Adipocyte (in vitro differentiated cells): ENCODE measurements at regions not wholly inside any gene's neighbourhood (a gene's known extent, or its start where the extent isn't known, plus 50 kb on each side); places are given as distances from the start of the nearest gene placed in this dataset.
"Not testable (repeated sequence)": the region's sequence is repeated elsewhere in the genome, so short reads cannot be mapped to it uniquely, and the experiment has no call there.

Experiments used
- DNase-seq: peaks from one replicate; pipeline ENCODE4 v3.0.0-alpha.2; 2015; ENCODE audit warnings: low read depth
- H3K27me3 ChIP-seq: replicated peaks from 2 replicates; pipeline ENCODE4 v1.7.0; 2013; ENCODE audit warnings: mild to moderate bottlenecking, low read length, moderate library complexity; ENCODE audit not compliant: control insufficient read depth, insufficient read depth
- H3K36me3 ChIP-seq: 2 replicates; pipeline ENCODE4 v1.7.0; 2013; ENCODE audit warnings: low read length, mild to moderate bottlenecking, moderate library complexity; ENCODE audit not compliant: control insufficient read depth, insufficient read depth, severe bottlenecking
- H3K4me1 ChIP-seq: 2 replicates; pipeline ENCODE4 v1.7.0; 2013; ENCODE audit warnings: mild to moderate bottlenecking, low read length, moderate library complexity; ENCODE audit not compliant: control insufficient read depth, insufficient read depth
- H3K4me3 ChIP-seq: 2 replicates; pipeline ENCODE4 v1.7.0; 2013; ENCODE audit warnings: mild to moderate bottlenecking, low read length, moderate library complexity
- H3K9ac ChIP-seq: 2 replicates; pipeline ENCODE4 v1.7.0; 2013; ENCODE audit warnings: mild to moderate bottlenecking, low read length, moderate library complexity
- H3K9me3 ChIP-seq: 2 replicates; pipeline ENCODE4 v1.7.0; 2013; ENCODE audit warnings: mild to moderate bottlenecking, low read length, moderate library complexity; ENCODE audit not compliant: control insufficient read depth

- DNase-seq: no peak
- H3K27me3 ChIP-seq: no peaks in the 10 kb centered on the region
- H3K9me3 ChIP-seq: no peaks in the 10 kb centered on the region
Observed at GRCh38 chr5:101362067-101362466, 459.0 kb upstream of the ST8SIA4 start.

DNA sequence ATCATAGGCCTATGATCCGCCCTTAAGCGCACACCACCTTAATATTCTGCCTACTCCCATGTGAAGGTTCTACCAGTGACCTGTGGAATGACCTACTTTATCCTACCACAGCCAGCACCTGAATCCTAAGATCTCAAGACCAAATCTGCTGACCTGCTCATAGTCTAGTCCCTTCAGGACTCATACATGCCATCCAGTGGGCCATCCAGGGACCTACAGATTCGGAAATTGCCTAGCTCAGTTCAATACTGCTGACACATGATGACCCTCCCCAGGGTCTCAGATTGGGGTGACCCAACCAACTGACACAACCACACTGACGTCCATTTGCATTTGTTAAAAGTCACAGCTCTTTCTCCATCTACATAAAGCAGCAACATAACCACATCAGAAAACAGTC lies 443.8 kb upstream of the ST8SIA4 start:
- Histone ChIP-seq H3K27me3 (no peaks in the 10 kb centered on the region), H3K9me3 (no peaks in the 10 kb centered on the region)
- no peak for DNase-seq

More at GRCh38 chr5:101362067-101362466, 459.0 kb upstream of the ST8SIA4 start:
- Histone ChIP-seq H3K9ac (no peak overlapping the region), H3K4me1 (peaks cover 16% of the 10 kb centered on the region), H3K4me3 (no peak overlapping the region), H3K36me3 (no peaks in the 10 kb centered on the region)

GRCh38 chr5:101346447-101346846 lies 443.4 kb upstream of the ST8SIA4 start:
- no peaks in the 10 kb centered on the region for H3K27me3 ChIP-seq
- no peak overlapping the region for H3K4me3 ChIP-seq
- H3K9me3 ChIP-seq: no peaks in the 10 kb centered on the region
- DNase-seq: no peak
- no peaks in the 10 kb centered on the region for H3K4me1 ChIP-seq
- H3K9ac ChIP-seq: no peak overlapping the region
- no peaks in the 10 kb centered on the region for H3K36me3 ChIP-seq

More for the DNA sequence above, 443.8 kb upstream of the ST8SIA4 start:
- no peaks in the 10 kb centered on the region for H3K36me3 ChIP-seq
- H3K9ac ChIP-seq: no peak overlapping the region
- no peaks in the 10 kb centered on the region for H3K4me1 ChIP-seq
- no peak overlapping the region for H3K4me3 ChIP-seq

DNA sequence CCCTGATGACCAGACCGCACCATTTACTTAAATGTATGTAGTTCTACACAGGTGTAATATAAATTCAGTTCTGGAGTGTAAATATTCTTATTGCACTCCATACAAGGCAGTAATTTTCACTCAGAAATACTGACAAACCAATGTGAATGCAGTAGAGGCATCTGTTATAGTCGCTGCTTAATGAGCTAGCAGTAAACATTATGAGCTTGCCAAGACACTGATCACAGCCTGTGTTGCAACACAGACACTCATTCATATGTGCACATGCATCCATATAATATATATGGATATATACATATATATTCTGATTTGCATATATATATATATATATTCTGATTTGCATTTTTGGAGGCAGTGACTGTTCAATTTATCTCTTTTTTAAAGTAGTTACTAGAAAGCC lies 435.1 kb upstream of the ST8SIA4 start:
- Histone ChIP-seq H3K9ac (no peak overlapping the region), H3K4me3 (no peak overlapping the region), H3K36me3 (no peaks in the 10 kb centered on the region), H3K27me3 (no peaks in the 10 kb centered on the region), H3K9me3 (no peaks in the 10 kb centered on the region), H3K4me1 (peaks cover 8% of the 10 kb centered on the region)
- DNase-seq: no peak

DNA sequence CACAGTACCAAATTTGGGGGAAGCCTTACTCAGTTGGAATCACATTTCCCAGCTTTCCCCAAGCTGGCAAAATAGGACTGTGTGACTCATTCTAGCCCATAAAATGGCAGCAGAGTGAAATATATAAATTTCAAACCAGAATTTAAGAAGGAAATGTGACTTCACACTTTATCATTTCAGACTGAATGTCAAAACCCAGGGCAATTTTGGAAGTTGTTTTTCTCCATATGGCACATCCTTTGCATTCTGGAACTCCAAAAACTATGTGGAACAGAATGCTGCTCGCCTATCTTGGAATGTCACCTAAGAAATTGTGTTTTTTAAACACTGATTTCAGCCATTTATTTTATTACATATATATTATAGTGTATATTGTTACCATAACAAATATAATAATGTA lies 424.7 kb upstream of the ST8SIA4 start:
- Histone ChIP-seq H3K4me1 (peaks cover 4% of the 10 kb centered on the region), H3K9ac (no peak overlapping the region), H3K4me3 (no peak overlapping the region), H3K36me3 (no peaks in the 10 kb centered on the region), H3K27me3 (no peaks in the 10 kb centered on the region), H3K9me3 (no peaks in the 10 kb centered on the region)
- DNase-seq: no peak

DNA sequence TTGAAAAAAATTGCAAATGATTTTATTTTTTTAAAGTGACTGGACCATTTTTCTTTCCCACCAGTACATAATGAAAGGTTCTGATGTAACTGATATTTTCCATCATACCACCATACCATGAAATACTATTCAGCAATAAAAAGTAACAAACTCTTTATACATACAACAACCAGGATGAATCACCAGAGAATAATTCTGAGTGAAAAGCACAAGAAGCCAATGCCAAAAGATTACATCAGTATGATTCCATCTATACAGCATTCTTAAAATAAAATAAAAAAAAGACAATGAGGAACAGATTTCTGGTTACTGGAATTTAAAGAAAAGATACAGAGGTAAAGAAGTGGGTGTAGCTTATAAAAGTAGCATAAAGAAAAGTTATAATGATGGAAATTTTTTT lies 423.7 kb upstream of the ST8SIA4 start:
- no peak overlapping the region for H3K4me3 ChIP-seq
- no peak overlapping the region for H3K9ac ChIP-seq
- no peaks in the 10 kb centered on the region for H3K9me3 ChIP-seq
- no peaks in the 10 kb centered on the region for H3K27me3 ChIP-seq
- no peaks in the 10 kb centered on the region for H3K4me1 ChIP-seq
- no peaks in the 10 kb centered on the region for H3K36me3 ChIP-seq
- DNase-seq: no peak

DNA sequence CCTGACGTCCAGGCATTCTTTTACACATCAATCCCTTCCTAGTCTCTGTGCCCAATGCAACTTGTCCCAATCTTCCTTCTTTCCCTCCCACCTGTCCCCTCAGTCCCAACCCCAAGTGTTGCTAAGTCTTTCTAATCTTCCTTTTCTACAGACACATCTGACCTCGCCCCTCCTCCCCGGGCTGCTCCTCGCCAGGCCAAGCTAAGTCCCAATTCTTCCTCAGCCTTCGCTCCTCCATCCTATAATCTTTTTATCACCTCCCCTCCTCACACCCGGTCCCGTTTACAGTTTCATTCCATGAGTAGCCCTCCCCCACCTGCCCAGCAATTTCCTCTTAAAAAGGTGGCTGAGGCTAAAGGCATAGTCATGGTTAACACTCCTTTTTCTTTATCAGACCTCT lies 413.3 kb upstream of the ST8SIA4 start:
- not testable (repeated sequence) for H3K36me3 ChIP-seq, H3K4me1 ChIP-seq, H3K9me3 ChIP-seq, H3K27me3 ChIP-seq, H3K4me3 ChIP-seq, H3K9ac ChIP-seq, DNase-seq

GRCh38 chr5:101306391-101307137 lies 403.5 kb upstream of the ST8SIA4 start:
- Histone ChIP-seq H3K9me3 (no peaks in the 10 kb centered on the region), H3K4me3 (no peak overlapping the region), H3K9ac (no peak overlapping the region), H3K4me1 (no peaks in the 10 kb centered on the region), H3K27me3 (no peaks in the 10 kb centered on the region), H3K36me3 (no peaks in the 10 kb centered on the region)
- no peak for DNase-seq

DNA sequence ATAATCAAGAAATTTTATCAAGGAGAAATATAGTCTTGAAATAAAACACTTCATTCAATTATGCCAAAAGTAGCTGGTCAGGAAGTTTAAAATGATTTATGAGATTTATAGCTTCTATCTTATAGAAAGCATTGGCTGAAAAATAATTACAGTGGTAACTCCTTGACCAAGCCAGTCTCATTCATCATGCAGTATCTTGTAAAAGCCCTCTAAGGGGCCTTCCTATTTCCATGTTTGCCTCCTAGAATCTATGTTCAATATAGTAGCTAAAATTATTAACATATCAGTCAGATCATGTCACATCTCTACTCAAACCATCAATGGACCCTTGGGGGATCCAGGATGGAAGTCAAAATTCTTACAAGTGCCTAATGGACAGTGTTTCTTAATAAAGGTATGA lies 393.4 kb upstream of the ST8SIA4 start:
- Histone ChIP-seq H3K27me3 (no peaks in the 10 kb centered on the region), H3K9me3 (no peaks in the 10 kb centered on the region), H3K36me3 (no peaks in the 10 kb centered on the region), H3K4me1 (no peaks in the 10 kb centered on the region), H3K4me3 (no peak overlapping the region), H3K9ac (no peak overlapping the region)
- DNase-seq: no peak

GRCh38 chr5:101292199-101292598 lies 389.1 kb upstream of the ST8SIA4 start:
- no peaks in the 10 kb centered on the region for H3K27me3 ChIP-seq
- DNase-seq: no peak

DNA sequence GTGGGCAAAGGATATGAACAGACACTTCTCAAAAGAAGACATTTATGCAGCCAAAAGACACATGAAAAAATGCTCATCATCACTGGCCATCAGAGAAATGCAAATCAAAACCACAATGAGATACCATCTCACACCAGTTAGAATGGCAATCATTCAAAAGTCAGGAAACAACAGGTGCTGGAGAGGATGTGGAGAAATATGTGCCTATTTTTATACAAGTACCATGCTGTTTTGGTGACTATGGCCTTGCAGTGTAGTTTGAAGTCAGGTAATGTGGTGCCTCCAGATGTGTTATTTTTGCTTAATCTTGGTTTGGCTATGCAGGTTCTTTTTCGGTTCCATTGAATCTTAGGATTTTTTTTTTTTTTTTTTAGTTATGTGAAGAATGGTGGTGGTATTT lies 387.7 kb upstream of the ST8SIA4 start:
- H3K9me3 ChIP-seq, H3K36me3 ChIP-seq, H3K9ac ChIP-seq, H3K4me3 ChIP-seq, H3K4me1 ChIP-seq, H3K27me3 ChIP-seq, DNase-seq: not testable (repeated sequence)

More at GRCh38 chr5:101292199-101292598, 389.1 kb upstream of the ST8SIA4 start:
- H3K9me3 ChIP-seq: no peaks in the 10 kb centered on the region
- no peak overlapping the region for H3K9ac ChIP-seq
- no peaks in the 10 kb centered on the region for H3K4me1 ChIP-seq
- H3K4me3 ChIP-seq: no peak overlapping the region
- H3K36me3 ChIP-seq: no peaks in the 10 kb centered on the region

GRCh38 chr5:101288633-101289032 lies 385.6 kb upstream of the ST8SIA4 start:
- H3K9me3 ChIP-seq: no peaks in the 10 kb centered on the region
- no peak overlapping the region for H3K9ac ChIP-seq
- DNase-seq: no peak
- H3K27me3 ChIP-seq: no peaks in the 10 kb centered on the region
- H3K4me3 ChIP-seq: no peak overlapping the region
- H3K36me3 ChIP-seq: no peaks in the 10 kb centered on the region
- no peaks in the 10 kb centered on the region for H3K4me1 ChIP-seq
